ENCODE measurements at regions not wholly inside any gene's neighbourhood (a gene's known extent, or its start where the extent isn't known, plus 50 kb on each side); places are given as distances from the start of the nearest gene placed in this dataset.

- TF ChIP-seq CTCF (IDR thresholded peaks at IDR 0.05), result no peak
- no peak for TF ChIP-seq POLR2AphosphoS5 (IDR thresholded peaks at IDR 0.05)
- TF ChIP-seq POLR2A (IDR thresholded peaks at IDR 0.05), result no peak
These were observed 394.5 kb upstream of the CFAP20DC start for GRCh38 chr3:59444294-59444671.
